Caco-2 (cell line): ENCODE measurements at regions not wholly inside any gene's neighbourhood (a gene's known extent, or its start where the extent isn't known, plus 50 kb on each side); places are given as distances from the start of the nearest gene placed in this dataset.

ENCODE experiments used
- BruUV-seq: library from RNA; stranded (reverse); fragments of 400-500 nt; replicated peaks from 2 replicates; lab custom pipeline; 2021; lab: Mats Ljungman, UMichigan
- CTCF ChIA-PET: fragments of 300-600 bp; sonication (Branson Sonifier 250); formaldehyde crosslinking; loops from one replicate; lab custom pipeline; 2022; ENCODE audit warnings: antibody characterized with exemption; lab: Charles Lee
- POLR2A ChIA-PET: fragments of 300-600 bp; sonication (Branson Sonifier 250); formaldehyde crosslinking; loops from one replicate; lab custom pipeline; 2022; ENCODE audit warnings: antibody characterized with exemption; lab: Charles Lee
- DNase-seq, 2 experiments: peaks; one replicate each; pipeline versions ENCODE4 v3.0.0 to v3.0.0-alpha.2; 2020 to 2022
- H3K27me3 ChIP-seq: replicated peaks from 2 replicates; pipeline ENCODE4 v1.6.0; 2011; ENCODE audit warnings: low read length; ENCODE audit not compliant: control insufficient read depth, insufficient read depth
- H3K36me3 ChIP-seq: 2 replicates; pipeline ENCODE4 v1.5.1; 2011; ENCODE audit warnings: low read length; ENCODE audit not compliant: control insufficient read depth, insufficient read depth
- H3K4me1 ChIP-seq: fragments of 250-450 bp; sonication (Bioruptor Pico); 2 replicates; pipeline ENCODE4 v1.5.1; 2020; ENCODE audit warnings: mild to moderate bottlenecking
- H3K4me3 ChIP-seq: 2 replicates; pipeline ENCODE4 v1.5.1; 2011; ENCODE audit warnings: low read depth, mild to moderate bottlenecking, control low read depth, low read length
- H3K9me3 ChIP-seq: fragments of 250-450 bp; sonication (Bioruptor Pico); 2 replicates; pipeline ENCODE4 v1.5.1; 2020; ENCODE audit warnings: mild to moderate bottlenecking, moderate library complexity
- H3K27ac Mint-ChIP-seq: one replicate; pipeline ENCODE4 v1.8.0; 2022; ENCODE audit warnings: mixed read lengths; ENCODE audit not compliant: unreplicated experiment
- H3K27me3 Mint-ChIP-seq: one replicate; pipeline ENCODE4 v1.8.0; 2022; ENCODE audit warnings: mixed read lengths; ENCODE audit not compliant: insufficient read depth, unreplicated experiment
- H3K36me3 Mint-ChIP-seq: one replicate; pipeline ENCODE4 v1.8.0; 2022; ENCODE audit warnings: mild to moderate bottlenecking, mixed read lengths; ENCODE audit not compliant: insufficient read depth, unreplicated experiment
- H3K4me1 Mint-ChIP-seq: one replicate; pipeline ENCODE4 v1.8.0; 2022; ENCODE audit warnings: low read depth, mixed read lengths; ENCODE audit not compliant: unreplicated experiment
- H3K4me3 Mint-ChIP-seq: one replicate; pipeline ENCODE4 v1.8.0; 2022; ENCODE audit warnings: mild to moderate bottlenecking, moderate library complexity, mixed read lengths; ENCODE audit not compliant: unreplicated experiment
- H3K9me3 Mint-ChIP-seq: one replicate; pipeline ENCODE4 v1.8.0; 2022; ENCODE audit warnings: mixed read lengths; ENCODE audit not compliant: unreplicated experiment
- intact Hi-C: fragments of 100-400 bp; cut with micrococcal nuclease; formaldehyde crosslinking; loops from one replicate; pipeline ENCODE4 v1.10.0; 2022; ENCODE audit not compliant: unreplicated experiment
- TF ChIP-seq, protein P1 (sequence below), 2 experiments: fragments of 200-600 bp in 1 of 2; IDR thresholded peaks; 1 replicate in 1 of 2; 2 replicates in 1 of 2; pipeline versions ENCODE4 v1.5.1 to v1.8.0; 2011 to 2022; ENCODE audit warnings: antibody characterized with exemption in 1 of 2, control low read depth in 1 of 2, inconsistent platforms in 1 of 2, low read depth in 1 of 2, low read length in 1 of 2, mild to moderate bottlenecking in 1 of 2, moderate library complexity in 1 of 2; ENCODE audit not compliant: insufficient read depth in 1 of 2, severe bottlenecking in 1 of 2, unreplicated experiment in 1 of 2

DNA sequence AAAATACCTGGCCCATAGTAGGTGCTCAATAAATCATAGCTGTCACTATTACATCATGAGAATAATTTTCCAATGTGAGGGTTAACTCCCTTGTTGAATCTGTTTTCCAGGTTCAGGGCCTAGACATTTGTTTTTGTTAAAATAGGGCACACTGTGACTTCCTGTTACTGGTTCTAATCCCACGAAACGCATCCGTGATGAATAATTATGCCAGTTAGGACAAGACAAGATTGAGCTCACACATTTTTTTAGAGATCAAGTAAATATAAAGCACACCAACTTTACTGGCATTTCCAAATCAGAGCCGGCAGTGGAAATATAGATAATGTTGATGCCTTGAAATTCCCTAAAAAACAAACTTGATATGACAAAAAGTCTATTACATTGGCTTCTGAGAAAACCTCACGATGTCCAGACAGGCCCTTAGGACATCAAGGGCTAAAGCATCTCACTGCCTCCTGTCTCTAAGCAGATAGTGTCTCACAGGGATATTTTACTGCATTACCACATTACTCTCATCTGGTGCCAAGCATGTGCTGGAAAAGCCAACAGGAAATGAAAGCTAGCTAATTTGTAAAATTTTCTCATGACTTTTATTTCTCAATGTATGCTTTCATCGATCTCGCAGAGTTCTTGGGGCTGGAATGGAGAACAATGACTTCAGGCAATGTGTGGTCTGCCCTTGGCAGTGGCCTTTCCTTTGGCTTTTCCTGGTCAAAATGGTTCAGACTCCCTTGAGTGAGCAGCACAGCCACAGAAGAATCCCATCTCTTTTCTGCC, 414.3 kb upstream of the PAPPA start:
- no peak overlapping the region for H3K4me3 ChIP-seq
- no peaks in the 10 kb centered on the region; the same call in 1 of the 2 replicates for H3K27me3 ChIP-seq
- Mint-ChIP-seq H3K4me3 (no peak overlapping the region), H3K4me1 (no peaks in the 10 kb centered on the region), H3K36me3 (no peaks in the 10 kb centered on the region), H3K9me3 (no peaks in the 10 kb centered on the region), H3K27ac (no peak overlapping the region), H3K27me3 (peaks cover 3% of the 10 kb centered on the region)
- H3K9me3 ChIP-seq = no peaks in the 10 kb centered on the region
- DNase-seq = no peak
- intact Hi-C loops = no loop called here
- TF ChIP-seq, protein P1, sequence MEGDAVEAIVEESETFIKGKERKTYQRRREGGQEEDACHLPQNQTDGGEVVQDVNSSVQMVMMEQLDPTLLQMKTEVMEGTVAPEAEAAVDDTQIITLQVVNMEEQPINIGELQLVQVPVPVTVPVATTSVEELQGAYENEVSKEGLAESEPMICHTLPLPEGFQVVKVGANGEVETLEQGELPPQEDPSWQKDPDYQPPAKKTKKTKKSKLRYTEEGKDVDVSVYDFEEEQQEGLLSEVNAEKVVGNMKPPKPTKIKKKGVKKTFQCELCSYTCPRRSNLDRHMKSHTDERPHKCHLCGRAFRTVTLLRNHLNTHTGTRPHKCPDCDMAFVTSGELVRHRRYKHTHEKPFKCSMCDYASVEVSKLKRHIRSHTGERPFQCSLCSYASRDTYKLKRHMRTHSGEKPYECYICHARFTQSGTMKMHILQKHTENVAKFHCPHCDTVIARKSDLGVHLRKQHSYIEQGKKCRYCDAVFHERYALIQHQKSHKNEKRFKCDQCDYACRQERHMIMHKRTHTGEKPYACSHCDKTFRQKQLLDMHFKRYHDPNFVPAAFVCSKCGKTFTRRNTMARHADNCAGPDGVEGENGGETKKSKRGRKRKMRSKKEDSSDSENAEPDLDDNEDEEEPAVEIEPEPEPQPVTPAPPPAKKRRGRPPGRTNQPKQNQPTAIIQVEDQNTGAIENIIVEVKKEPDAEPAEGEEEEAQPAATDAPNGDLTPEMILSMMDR (IDR thresholded peaks at IDR 0.05; ENCODE audit: insufficient read depth in 1 of 2, low read depth in 1 of 2, low read length in 1 of 2, severe bottlenecking in 1 of 2, unreplicated experiment in 1 of 2) = no peak
- ChIA-PET POLR2A (no interaction called here), CTCF (no interaction called here)
- H3K36me3 ChIP-seq = no peaks in the 10 kb centered on the region
- no TSS peak for BruUV-seq
- H3K4me1 ChIP-seq = no peaks in the 10 kb centered on the region

DNA sequence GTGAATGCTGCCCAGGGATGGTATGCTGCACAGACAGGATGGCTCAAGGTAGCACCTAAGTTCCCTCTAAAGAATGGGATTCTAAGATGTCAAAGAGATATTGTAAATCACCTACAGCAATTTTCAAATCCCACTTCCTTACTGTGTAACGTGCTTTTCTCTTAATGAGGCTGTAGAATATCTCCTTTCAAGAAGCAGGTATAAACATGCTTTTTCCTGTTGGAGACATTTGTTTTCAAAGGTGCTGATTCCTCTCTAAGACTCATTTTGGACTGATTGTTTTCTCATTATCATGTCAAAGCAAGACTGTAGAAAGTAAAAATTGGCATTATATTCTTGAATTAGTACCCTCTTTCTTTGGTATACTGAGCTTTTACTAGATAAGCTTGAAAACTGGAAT, 412.6 kb upstream of the PAPPA start:
- no peak overlapping the region for H3K27ac Mint-ChIP-seq
- POLR2A ChIA-PET = no interaction called here
- intact Hi-C loops = no loop called here
- Histone ChIP-seq H3K4me1 (no peaks in the 10 kb centered on the region), H3K36me3 (no peaks in the 10 kb centered on the region), H3K4me3 (no peak overlapping the region), H3K27me3 (no peaks in the 10 kb centered on the region; the same call in 1 of the 2 replicates), H3K9me3 (no peaks in the 10 kb centered on the region)
- H3K4me3 Mint-ChIP-seq = no peak overlapping the region
- no peaks in the 10 kb centered on the region for H3K9me3 Mint-ChIP-seq
- no peaks in the 10 kb centered on the region for H3K4me1 Mint-ChIP-seq
- no TSS peak for BruUV-seq
- DNase-seq = no peak
- CTCF ChIA-PET = no interaction called here
- H3K36me3 Mint-ChIP-seq = no peaks in the 10 kb centered on the region
- TF ChIP-seq, protein P1 (IDR thresholded peaks at IDR 0.05; ENCODE audit: insufficient read depth in 1 of 2, low read depth in 1 of 2, low read length in 1 of 2, severe bottlenecking in 1 of 2, unreplicated experiment in 1 of 2) = no peak
- H3K27me3 Mint-ChIP-seq = peaks cover 12% of the 10 kb centered on the region

DNA sequence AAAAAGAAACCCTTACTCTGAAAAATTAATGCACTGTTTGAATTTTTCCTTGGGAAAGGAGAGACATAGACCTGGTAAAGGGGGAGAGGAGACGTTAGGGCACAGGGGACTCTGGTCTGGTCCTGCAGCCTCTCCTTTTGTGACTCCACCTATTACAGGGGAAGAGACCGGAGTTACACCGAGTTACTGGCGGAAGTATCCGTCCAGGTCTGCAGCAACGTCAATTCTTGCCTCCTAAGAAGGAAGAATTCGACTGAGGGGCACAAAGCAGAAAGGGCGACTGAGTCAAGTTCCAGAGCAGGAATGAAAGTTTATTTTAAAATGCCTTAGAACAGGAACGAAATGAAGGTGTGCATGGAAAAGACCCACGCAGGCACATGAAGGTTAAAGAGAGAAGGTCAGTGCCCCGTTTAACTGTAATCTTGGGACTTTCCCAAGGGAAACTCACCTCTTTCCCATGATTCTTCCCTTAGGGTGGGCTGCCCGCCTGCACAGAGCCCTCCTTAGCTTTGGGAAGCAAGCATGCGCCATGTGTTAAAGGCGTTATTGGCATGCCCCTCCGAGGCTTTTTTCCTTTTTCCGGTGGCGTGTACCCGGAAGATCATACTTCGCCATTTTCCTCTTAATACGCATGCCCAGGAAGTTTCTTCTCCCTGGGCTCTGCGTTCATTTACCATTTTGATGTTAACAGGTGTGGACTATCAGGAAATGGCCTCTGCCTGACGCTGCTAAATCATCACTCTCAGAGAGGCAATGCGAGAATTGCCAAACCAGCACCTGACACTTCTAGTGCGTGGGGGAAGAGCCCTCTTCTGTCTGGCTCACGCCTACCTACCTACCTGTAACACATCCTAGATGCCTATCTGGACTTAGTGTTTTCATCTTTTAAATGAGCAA, 409.6 kb upstream of the PAPPA start:
- Mint-ChIP-seq H3K4me3 (no peak overlapping the region), H3K27ac (no peak overlapping the region), H3K36me3 (no peaks in the 10 kb centered on the region), H3K27me3 (peaks cover 13% of the 10 kb centered on the region), H3K9me3 (no peaks in the 10 kb centered on the region), H3K4me1 (no peaks in the 10 kb centered on the region)
- Histone ChIP-seq H3K4me1 (no peaks in the 10 kb centered on the region), H3K27me3 (no peaks in the 10 kb centered on the region; the same call in 1 of the 2 replicates), H3K9me3 (no peaks in the 10 kb centered on the region), H3K36me3 (no peaks in the 10 kb centered on the region), H3K4me3 (no peak overlapping the region)
- no peak for DNase-seq
- POLR2A ChIA-PET = no interaction called here
- no TSS peak for BruUV-seq
- TF ChIP-seq, protein P1 (IDR thresholded peaks at IDR 0.05; ENCODE audit: insufficient read depth in 1 of 2, low read depth in 1 of 2, low read length in 1 of 2, severe bottlenecking in 1 of 2, unreplicated experiment in 1 of 2) = no peak
- intact Hi-C loops = no loop called here
- CTCF ChIA-PET = no interaction called here
